Muscle layer of colon (tissue), 2 donors: ENCODE measurements at regions not wholly inside any gene's neighbourhood (a gene's known extent, or its start where the extent isn't known, plus 50 kb on each side); places are given as distances from the start of the nearest gene placed in this dataset.
A peak's percentile ranks its signal among the peaks of the same experiment; 100 is the strongest.

Source experiments
- H3K27ac ChIP-seq: one replicate; pipeline ENCODE4 v1.7.0; 2013; ENCODE audit warnings: low read depth, mild to moderate bottlenecking, low read length, moderate library complexity
- H3K27me3 ChIP-seq, 2 donors: one replicate each; pipeline ENCODE4 v1.7.0; 2013; ENCODE audit warnings: low read length in 2 of 2, mild to moderate bottlenecking in 2 of 2; ENCODE audit not compliant: insufficient read depth in 2 of 2, control insufficient read depth in 1 of 2
- H3K36me3 ChIP-seq: one replicate; pipeline ENCODE4 v1.7.0; 2013; ENCODE audit warnings: mild to moderate bottlenecking, low read length; ENCODE audit not compliant: insufficient read depth
- H3K4me1 ChIP-seq: one replicate; pipeline ENCODE4 v1.7.0; 2013; ENCODE audit warnings: mild to moderate bottlenecking, low read length; ENCODE audit not compliant: insufficient read depth
- H3K4me3 ChIP-seq, 2 donors: one replicate each; pipeline ENCODE4 v1.7.0; 2013; ENCODE audit warnings: low read length in 2 of 2, low read depth in 1 of 2, mild to moderate bottlenecking in 1 of 2, moderate library complexity in 1 of 2
- H3K9ac ChIP-seq: one replicate; pipeline ENCODE4 v1.7.0; 2013; ENCODE audit warnings: low read length
- H3K9me3 ChIP-seq: one replicate; pipeline ENCODE4 v1.7.0; 2013; ENCODE audit warnings: mild to moderate bottlenecking, low read length
- donor health status: abdominal sarcoma.
- donor health status: Adenocarcinoma of cecum.

DNA sequence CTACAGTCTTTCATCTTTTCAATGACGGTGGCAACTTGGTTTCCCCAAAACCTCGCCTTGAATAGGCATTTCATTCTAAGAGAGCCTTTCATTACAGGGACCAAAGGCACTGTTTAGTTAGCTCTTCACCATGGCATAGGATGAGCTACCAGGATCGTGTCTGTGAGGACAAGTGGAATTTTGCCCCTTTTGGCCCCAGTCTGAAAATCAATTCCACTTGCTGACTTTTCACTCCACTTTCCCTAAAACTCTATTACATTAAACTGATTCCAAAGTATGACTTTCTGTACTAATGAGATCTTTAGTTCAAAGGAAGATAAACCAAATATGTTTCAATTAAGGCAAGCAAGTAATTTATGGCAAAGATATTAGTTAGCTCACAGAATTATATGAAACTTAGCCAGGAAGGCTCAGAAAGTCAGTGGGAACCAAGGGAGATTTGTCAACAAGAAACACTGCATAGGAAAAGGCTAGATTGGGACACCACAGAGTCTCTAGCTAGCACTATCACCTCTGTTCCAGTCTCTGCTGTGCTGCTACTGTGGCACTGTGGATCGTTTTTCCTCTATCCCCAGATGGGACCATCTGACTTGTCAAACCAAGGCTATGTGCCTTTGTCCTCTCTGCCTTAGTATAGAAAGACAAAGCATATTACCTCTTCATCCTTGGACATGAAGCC, 145.6 kb downstream of the SLC7A11 start:
- no peaks in the 10 kb centered on the region for H3K27me3 ChIP-seq
- H3K4me3 ChIP-seq: no peak overlapping the region
- H3K9me3 ChIP-seq: no peaks in the 10 kb centered on the region
- H3K4me1 ChIP-seq: no peaks in the 10 kb centered on the region
- H3K36me3 ChIP-seq: no peaks in the 10 kb centered on the region
- no peak overlapping the region for H3K9ac ChIP-seq
- no peak overlapping the region for H3K27ac ChIP-seq

DNA sequence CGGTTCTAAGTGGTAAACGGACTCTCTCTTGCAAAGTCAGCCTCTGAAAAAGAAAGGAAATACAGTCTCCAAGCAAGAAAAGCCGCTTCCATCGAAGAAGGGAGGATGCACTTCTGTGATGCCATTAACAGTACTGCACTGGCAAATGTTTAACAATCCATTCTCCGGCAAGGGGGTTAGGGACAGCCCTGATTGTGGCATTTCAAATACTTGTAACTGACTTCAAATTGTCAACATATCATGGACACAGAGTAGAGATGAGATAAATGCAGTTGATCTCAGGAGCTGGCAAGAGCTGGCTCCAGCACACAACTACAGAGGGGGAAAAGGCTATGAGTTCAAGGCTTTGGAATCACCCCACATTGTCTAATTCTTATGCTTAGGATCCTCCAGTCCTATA, 146.8 kb downstream of the SLC7A11 start:
- Histone ChIP-seq H3K27ac (no peak overlapping the region), H3K4me3 (no peak overlapping the region), H3K27me3 (no peaks in the 10 kb centered on the region), H3K36me3 (no peaks in the 10 kb centered on the region), H3K9me3 (no peaks in the 10 kb centered on the region), H3K9ac (no peak overlapping the region), H3K4me1 (peaks cover 3% of the 10 kb centered on the region)

GRCh38 chr4:138092060-138092459, 150.1 kb downstream of the SLC7A11 start:
- no peak overlapping the region for H3K9ac ChIP-seq
- H3K36me3 ChIP-seq: no peaks in the 10 kb centered on the region
- H3K27ac ChIP-seq: no peak overlapping the region
- no peaks in the 10 kb centered on the region for H3K9me3 ChIP-seq
- no peak overlapping the region for H3K4me3 ChIP-seq
- H3K27me3 ChIP-seq: no peaks in the 10 kb centered on the region
- H3K4me1 ChIP-seq: peaks cover 4% of the 10 kb centered on the region

- no peaks in the 10 kb centered on the region for H3K9me3 ChIP-seq
- H3K27me3 ChIP-seq: no peaks in the 10 kb centered on the region
- H3K27ac ChIP-seq: no peak overlapping the region
- H3K4me1 ChIP-seq: peaks cover 10% of the 10 kb centered on the region
- no peak overlapping the region for H3K4me3 ChIP-seq
- H3K36me3 ChIP-seq: no peaks in the 10 kb centered on the region
- H3K9ac ChIP-seq: no peak overlapping the region
Measured at GRCh38 chr4:138090918-138091676, 151.1 kb downstream of the SLC7A11 start.

- peaks cover 10% of the 10 kb centered on the region for H3K4me1 ChIP-seq
- H3K9ac ChIP-seq: no peak overlapping the region
- no peaks in the 10 kb centered on the region for H3K9me3 ChIP-seq
- H3K27me3 ChIP-seq: no peaks in the 10 kb centered on the region
- H3K27ac ChIP-seq: no peak overlapping the region
- peak overlapping the region in 1 of 2 donors; percentile 36 for H3K4me3 ChIP-seq
- no peaks in the 10 kb centered on the region for H3K36me3 ChIP-seq
Measured at GRCh38 chr4:138090150-138090917, 151.8 kb downstream of the SLC7A11 start.

DNA sequence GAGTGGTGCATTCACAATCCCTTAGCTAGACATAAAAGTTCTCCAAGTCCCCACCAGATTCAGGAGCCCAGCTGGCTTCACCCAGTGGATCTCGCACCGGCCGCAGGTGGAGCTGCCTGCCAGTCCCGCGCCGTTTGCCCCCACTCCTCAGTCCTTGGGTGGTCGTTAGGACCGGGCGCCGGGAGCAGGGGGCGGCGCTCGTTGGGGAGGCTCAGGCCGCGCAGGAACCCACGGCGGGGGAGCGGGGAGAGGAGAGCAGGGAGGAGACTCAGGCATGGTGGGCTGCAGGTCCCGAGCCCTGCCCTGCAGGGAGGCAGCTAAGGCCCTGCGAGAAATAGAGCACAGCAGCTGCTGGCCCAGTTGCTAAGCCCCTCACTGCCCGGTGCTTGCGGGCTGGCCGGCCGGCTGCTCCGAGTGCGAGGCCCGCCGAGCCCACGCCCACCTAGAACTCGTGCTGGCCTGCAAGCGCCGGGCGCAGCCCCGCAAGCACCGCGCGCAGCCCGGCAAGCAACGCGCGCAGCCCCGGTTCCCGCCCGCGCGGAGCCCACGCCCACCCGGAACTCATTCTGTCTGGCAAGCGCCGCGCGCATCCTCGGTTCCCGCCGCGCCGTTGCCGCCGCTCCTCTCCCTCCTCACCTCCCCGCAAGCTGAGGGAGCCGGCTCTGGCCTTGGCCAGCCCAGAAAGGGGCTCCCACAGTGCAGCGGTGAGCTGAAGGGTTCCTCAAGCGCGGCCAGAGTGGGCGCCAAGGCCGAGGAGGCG, 153.5 kb downstream of the SLC7A11 start:
- no peaks in the 10 kb centered on the region for H3K27me3 ChIP-seq
- no peak overlapping the region for H3K4me3 ChIP-seq
- H3K9me3 ChIP-seq: no peaks in the 10 kb centered on the region
- H3K4me1 ChIP-seq: peaks cover 10% of the 10 kb centered on the region
- no peak overlapping the region for H3K9ac ChIP-seq
- no peaks in the 10 kb centered on the region for H3K36me3 ChIP-seq
- no peak overlapping the region for H3K27ac ChIP-seq

DNA sequence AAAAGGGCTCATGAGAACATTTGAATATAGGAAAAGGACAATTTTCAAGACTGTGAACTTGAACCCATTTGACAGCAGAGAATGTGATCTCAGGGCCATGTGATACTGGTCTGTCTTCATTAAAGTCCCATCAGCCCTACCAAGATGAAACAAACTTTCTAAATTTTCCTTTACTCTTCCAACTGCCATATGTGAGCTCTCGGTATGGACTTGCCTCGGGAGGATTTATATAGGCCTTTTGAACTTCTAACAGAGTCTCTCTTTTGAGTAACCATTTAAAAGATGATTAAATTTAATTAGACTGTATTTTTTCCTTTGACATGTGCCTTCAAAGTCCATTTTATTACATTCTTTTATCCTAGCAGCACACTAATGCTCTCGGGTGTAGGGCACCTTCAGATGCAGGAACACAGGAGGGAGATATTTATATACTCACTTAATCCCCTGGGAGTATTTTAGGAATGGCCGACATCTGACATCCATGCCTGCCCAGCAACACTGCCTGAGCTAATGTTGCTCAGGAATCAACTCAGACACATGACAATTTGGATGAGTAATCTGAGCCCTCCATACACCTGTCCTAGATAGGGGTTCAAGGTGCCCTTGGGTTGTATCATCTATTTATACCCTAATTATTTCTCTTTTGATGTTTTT, 155.0 kb downstream of the SLC7A11 start:
- peaks cover 10% of the 10 kb centered on the region for H3K4me1 ChIP-seq
- H3K9ac ChIP-seq: no peak overlapping the region
- H3K27ac ChIP-seq: no peak overlapping the region
- no peaks in the 10 kb centered on the region for H3K27me3 ChIP-seq
- no peaks in the 10 kb centered on the region for H3K36me3 ChIP-seq
- H3K9me3 ChIP-seq: no peaks in the 10 kb centered on the region
- H3K4me3 ChIP-seq: no peak overlapping the region

GRCh38 chr4:138086611-138087041, 155.5 kb downstream of the SLC7A11 start:
- no peak overlapping the region for H3K9ac ChIP-seq
- no peak overlapping the region for H3K4me3 ChIP-seq
- no peaks in the 10 kb centered on the region for H3K9me3 ChIP-seq
- no peak overlapping the region for H3K27ac ChIP-seq
- H3K4me1 ChIP-seq: peaks cover 10% of the 10 kb centered on the region
- no peaks in the 10 kb centered on the region for H3K36me3 ChIP-seq
- no peaks in the 10 kb centered on the region for H3K27me3 ChIP-seq

DNA sequence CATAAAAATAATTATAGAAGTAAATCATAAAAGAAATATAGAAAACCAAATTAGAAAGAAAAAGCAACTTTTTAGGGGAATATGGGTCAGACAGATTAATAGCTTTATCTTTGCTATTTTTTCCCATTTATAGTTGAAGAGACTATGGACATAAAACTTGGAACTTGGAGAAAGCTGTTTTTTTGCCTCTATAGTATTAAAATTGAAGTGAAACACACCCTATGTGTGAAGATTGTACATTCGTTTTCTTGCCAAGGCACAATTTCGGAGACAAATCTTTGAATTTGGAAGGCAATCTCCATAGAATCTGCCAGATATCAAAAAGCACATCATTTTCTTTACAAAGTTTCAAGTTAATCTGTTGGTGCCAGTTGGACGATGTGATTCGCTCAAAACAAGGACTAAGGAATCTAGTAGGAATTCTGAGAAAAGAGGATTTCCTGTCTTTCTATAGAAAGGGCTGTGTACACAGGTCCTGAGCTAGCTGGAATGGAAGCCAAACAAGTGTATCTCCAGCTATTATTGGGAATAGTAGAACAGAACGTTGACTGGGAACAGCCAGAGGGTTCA, 156.3 kb downstream of the SLC7A11 start:
- peaks cover 9% of the 10 kb centered on the region for H3K4me1 ChIP-seq
- H3K27ac ChIP-seq: no peak overlapping the region
- H3K9ac ChIP-seq: no peak overlapping the region
- H3K9me3 ChIP-seq: no peaks in the 10 kb centered on the region
- H3K27me3 ChIP-seq: no peaks in the 10 kb centered on the region
- H3K4me3 ChIP-seq: no peak overlapping the region
- no peaks in the 10 kb centered on the region for H3K36me3 ChIP-seq

DNA sequence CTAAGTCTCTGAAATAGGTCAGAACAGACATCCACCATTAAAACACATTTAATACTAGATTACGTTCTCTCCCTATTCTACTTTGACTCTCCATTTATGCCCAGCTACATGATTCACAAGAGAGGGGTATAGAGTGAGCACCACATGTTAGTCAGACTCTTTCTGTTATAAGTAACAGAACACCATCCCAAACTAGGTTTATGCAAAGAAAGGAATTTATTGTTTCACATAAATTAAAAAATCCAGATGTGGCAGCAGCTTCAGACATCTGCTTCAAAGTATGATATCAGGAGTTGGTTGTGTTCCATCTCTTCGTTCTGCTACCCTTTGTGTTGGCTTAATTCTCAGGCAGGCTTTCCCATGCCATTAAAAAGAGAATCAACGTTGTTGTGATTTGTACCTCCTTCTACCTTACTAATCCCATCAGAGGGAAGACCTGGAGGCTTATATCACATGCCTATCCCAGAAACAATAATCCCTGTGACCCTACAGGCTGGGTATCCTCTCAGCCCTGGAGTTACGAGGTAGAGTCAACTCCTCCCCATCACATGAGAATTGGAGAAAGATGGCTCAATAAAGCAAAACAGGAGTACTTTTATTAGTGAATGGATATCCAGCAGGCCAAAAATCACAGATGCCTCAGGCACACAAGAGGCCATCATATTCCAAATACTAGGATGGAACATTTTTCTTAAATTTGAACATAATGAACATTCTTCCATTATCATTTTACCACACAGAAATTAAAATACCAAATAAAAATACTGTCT, 163.2 kb downstream of the SLC7A11 start:
- H3K36me3 ChIP-seq: no peaks in the 10 kb centered on the region
- H3K4me3 ChIP-seq: no peak overlapping the region
- H3K9me3 ChIP-seq: no peaks in the 10 kb centered on the region
- H3K27me3 ChIP-seq: no peaks in the 10 kb centered on the region
- H3K4me1 ChIP-seq: no peaks in the 10 kb centered on the region
- no peak overlapping the region for H3K27ac ChIP-seq
- H3K9ac ChIP-seq: no peak overlapping the region
